ENCODE measurements at regions not wholly inside any gene's neighbourhood (a gene's known extent, or its start where the extent isn't known, plus 50 kb on each side); places are given as distances from the start of the nearest gene placed in this dataset.
"Not testable (repeated sequence)": the region's sequence is repeated elsewhere in the genome, so short reads cannot be mapped to it uniquely, and the experiment has no call there.

DNA sequence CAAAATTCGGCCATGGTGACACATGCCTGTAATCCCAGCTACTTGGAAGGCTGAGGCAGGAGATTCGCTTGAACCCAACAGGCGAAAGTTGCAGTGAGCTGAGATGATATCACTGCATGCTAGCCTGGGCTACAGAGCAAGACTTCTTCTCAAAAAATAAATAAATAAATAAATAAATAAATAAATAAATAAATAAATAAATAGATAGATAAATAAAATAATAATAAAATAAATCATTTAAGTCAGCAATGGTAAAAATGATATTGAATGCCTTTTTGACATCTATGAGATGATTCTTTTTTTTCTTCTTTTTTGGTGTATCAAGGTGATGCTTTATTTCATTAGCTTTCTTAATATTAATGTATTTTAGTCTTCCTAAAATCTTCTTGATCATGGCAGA is 221.7 kb upstream of the RXFP2 start:
- DNase-seq (ENCODE audit: low spot score) = no peak

GRCh38 chr13:31518645-31519044 is 220.7 kb upstream of the RXFP2 start:
- no peak for DNase-seq (ENCODE audit: low spot score)

GRCh38 chr13:31521435-31521834 is 217.9 kb upstream of the RXFP2 start:
- no peak for DNase-seq (ENCODE audit: low spot score)

- DNase-seq (ENCODE audit: low spot score) = no peak
These were observed 216.9 kb upstream of the RXFP2 start for GRCh38 chr13:31522396-31522795.

- DNase-seq (ENCODE audit: low spot score) = no peak
These were observed 211.2 kb upstream of the RXFP2 start for GRCh38 chr13:31528176-31528575.

- DNase-seq (ENCODE audit: low spot score) = no peak
These were observed 210.6 kb upstream of the RXFP2 start for GRCh38 chr13:31528758-31529157.

DNA sequence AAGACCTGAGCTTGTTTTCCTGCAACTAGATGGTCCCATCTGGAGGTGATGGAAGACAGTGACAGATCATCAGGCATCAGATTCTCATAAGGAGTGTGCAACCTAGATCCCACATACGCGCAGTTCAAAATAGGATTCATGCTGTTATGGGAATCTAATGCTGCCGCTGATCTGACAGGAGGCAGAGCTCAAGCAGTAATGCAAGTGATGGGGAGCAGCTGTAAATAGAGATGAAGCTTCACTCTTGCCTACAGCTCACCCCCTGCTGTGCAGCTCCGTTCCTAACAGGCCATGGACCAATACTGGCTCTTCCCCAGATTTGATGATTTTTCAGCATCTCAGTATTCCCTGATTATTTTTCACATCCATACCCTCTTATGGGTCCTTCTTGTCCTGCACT is 208.4 kb upstream of the RXFP2 start:
- no peak for DNase-seq (ENCODE audit: low spot score)

DNA sequence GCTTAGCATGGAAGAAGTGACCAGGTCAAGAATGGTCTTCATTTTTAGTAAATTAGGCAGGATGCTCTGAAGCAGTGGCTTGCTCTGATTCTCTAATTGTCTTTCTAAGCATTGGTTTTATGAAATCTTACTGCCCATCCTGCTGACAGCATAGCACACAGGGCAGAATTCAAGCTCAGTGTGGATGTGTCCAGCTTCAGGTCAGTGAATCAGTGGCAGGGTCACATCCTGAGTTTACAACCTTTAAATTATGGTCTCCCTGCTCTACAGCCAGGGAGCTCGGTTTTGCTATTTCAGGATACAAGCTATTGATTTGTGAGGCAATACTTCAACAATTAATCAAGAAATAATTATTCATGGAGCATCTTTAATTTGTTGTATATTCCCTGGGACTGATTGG is 202.3 kb upstream of the RXFP2 start:
- no peak for DNase-seq (ENCODE audit: low spot score)

- peak; percentile 81 for DNase-seq (ENCODE audit: low spot score)
These were observed 201.0 kb upstream of the RXFP2 start for GRCh38 chr13:31538067-31539042.

DNA sequence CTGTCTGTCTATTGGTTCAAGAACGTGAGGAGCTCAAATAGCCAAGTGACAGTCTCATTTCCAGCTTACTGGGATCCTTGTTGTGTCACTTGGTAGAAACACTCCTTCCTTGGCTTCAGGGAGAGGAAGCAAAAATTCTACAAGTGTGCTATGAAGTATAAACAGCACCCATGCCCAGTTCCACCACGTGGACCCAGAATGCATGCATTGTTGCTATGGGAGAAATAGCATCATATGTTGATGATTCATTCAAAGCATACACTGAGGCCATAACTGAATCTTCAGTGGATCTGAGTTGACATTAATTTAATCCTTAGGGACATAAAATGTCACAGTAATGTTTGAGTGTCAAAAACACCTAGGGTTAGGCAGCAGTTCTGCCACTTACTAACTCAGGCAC is 199.0 kb upstream of the RXFP2 start:
- DNase-seq (ENCODE audit: low spot score) = no peak

GRCh38 chr13:31543190-31543589 is 196.1 kb upstream of the RXFP2 start:
- DNase-seq (ENCODE audit: low spot score) = no peak

DNA sequence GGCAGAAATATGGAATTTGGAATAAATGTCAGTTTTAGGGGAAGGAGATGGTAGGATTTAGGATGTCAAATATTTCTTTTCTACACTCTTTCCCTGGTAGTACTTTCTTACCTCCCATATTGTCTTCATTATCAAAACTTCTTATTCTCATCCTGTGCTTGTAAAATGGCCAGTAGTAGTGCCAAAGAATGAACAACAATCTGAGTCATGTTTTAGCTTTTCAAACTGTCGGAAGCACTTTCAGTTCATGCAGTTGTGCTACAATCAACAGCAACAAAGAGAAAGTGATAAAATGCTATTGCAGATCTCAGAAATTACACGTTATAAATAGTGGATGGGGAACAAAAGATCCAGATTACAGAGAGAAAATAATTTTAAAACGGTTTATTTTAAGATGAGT is 193.7 kb upstream of the RXFP2 start:
- DNase-seq (ENCODE audit: low spot score) = no peak

GRCh38 chr13:31556376-31556775 is 182.9 kb upstream of the RXFP2 start:
- DNase-seq (ENCODE audit: low spot score) = no peak

- not testable (repeated sequence) for DNase-seq (ENCODE audit: low spot score)
These were observed 155.1 kb upstream of the RXFP2 start for GRCh38 chr13:31584221-31584620.

- no peak for DNase-seq (ENCODE audit: low spot score)
These were observed 151.5 kb upstream of the RXFP2 start for GRCh38 chr13:31587698-31588266.

GRCh38 chr13:31588316-31588715 is 151.0 kb upstream of the RXFP2 start:
- DNase-seq (ENCODE audit: low spot score) = peak; percentile 80

GRCh38 chr13:31588893-31589292 is 150.4 kb upstream of the RXFP2 start:
- DNase-seq (ENCODE audit: low spot score) = no peak

DNA sequence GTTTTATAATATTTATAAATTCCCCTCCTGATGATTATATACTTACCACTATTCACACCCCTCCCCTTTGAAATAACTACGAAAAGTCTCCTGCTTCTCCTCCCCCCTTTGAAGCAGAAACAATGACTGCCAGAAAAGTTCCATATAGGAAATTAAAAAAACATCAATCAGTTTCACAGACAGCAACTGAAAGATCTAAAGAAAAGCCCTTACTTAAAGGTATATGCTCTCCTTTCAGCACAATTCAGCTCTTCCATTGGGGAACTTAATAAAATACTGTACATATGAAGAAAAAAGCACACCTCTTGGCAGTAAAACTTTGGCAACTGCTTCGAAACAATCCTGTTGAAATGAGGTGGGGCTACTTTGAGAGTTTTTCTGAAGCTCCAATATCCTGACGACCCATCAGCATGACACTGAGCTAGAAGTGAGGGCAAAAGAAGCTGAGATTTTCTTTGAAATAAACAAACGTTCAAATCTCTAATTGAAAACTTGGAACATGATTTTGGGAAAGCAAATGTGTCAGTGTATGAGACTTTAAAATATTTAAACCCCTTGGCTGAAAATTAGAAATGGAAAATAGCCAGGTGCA is 147.6 kb upstream of the RXFP2 start:
- DNase-seq (ENCODE audit: low spot score) = no peak

GRCh38 chr13:31594056-31594455 is 145.3 kb upstream of the RXFP2 start:
- no peak for DNase-seq (ENCODE audit: low spot score)

DNA sequence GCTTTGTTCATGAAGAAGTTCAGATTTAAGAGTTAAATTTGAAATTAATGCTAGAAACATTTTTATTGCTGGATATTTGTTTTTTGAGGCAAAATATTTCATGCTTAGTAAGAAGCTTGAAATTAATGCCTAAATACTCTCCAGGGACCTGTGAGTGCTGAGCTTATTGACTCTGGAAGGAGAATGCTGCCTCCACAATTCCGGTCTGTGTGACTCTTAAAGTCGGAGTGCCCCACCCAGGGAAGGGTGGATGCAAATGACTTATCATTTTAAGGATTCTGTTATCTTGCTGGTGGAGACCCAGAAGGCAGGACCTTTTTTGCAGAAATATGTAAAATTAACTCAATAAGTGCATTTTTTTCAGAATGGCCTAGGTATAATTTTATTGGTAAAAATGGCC is 143.8 kb upstream of the RXFP2 start:
- DNase-seq (ENCODE audit: low spot score) = no peak

GRCh38 chr13:31598990-31599389 is 140.3 kb upstream of the RXFP2 start:
- no peak for DNase-seq (ENCODE audit: low spot score)

DNA sequence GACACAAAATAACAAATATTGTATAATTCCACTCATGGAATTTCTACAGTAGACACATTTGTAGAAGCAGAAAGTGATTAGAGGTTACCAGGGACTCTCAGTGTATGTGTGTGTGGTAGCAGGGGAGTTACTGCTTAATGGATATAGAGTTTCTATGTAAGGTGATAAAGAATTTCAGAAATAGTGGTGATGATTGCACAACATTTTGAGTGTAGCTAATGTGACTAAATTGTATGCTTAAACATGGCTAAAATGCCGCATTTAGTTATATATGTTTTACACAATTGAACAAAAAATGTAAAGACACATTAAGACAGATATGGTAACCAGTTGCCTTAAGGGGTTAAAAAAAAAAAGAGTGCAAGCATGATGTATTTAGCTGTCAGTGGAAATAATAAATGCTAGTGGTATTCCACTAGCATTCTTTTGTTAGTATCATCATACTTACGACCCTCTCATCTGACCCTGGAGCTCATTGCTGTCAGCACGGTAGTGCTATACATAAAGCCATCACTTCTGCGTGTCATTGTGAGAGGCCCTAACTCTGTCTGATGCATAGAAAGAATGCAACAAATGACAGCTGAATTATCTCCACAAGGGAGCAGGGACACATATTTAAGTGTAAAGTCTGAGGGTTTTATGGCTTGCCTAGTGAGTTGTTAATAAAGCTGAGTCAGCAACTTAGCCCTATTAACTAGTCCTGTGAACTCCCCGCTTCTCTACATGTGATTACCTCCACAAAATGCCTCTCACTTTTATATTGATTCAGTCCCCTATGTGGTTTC is 134.1 kb upstream of the RXFP2 start:
- DNase-seq (ENCODE audit: low spot score) = no peak

Measured in LoVo (cell line).